ENCODE measurements at regions not wholly inside any gene's neighbourhood (a gene's known extent, or its start where the extent isn't known, plus 50 kb on each side); places are given as distances from the start of the nearest gene placed in this dataset.

- TF ChIP-seq POLR2A (IDR thresholded peaks at IDR 0.05) (no peak), CTCF (IDR thresholded peaks at IDR 0.05) (no peak)
These were observed 191.3 kb upstream of the GALNT17 start for GRCh38 chr7:70940597-70940996.

Data from upper lobe of left lung (tissue), 4 donors.